A549 (cell line): ENCODE measurements at regions not wholly inside any gene's neighbourhood (a gene's known extent, or its start where the extent isn't known, plus 50 kb on each side); places are given as distances from the start of the nearest gene placed in this dataset.
"Not testable (repeated sequence)": the region's sequence is repeated elsewhere in the genome, so short reads cannot be mapped to it uniquely, and the experiment has no call there.

Experiments
- EHMT2 ChIP-seq: fragments of 200-600 bp; sonication (generic); IDR thresholded peaks from 2 replicates; pipeline ENCODE4 v1.6.1; 2016; ENCODE audit warnings: antibody characterized with exemption, low read depth, mild to moderate bottlenecking, moderate library complexity
- EP300 ChIP-seq, 2 experiments: fragments of >200 bp; sonication (Bioruptor Twin); formaldehyde crosslinking; IDR thresholded peaks; 2 replicates in 1 of 2; 3 replicates in 1 of 2; pipeline ENCODE4 v1.6.1; 2016 to 2017
- JUNB ChIP-seq: fragments of >200 bp; sonication (Bioruptor Twin); formaldehyde crosslinking; IDR thresholded peaks from 2 replicates; pipeline ENCODE4 v1.6.1; 2016
- MAFK ChIP-seq: fragments of 450-650 bp; IDR thresholded peaks from 2 replicates; pipeline ENCODE4 v1.6.1; 2014; ENCODE audit not compliant: partially characterized antibody
- POLR2A ChIP-seq: IDR thresholded peaks from 2 replicates; pipeline ENCODE4 v1.6.1; 2012; ENCODE audit warnings: mild to moderate bottlenecking, low read length
- RARB ChIP-seq: fragments of 250-450 bp; sonication (Bioruptor Pico); IDR thresholded peaks from 2 replicates; pipeline ENCODE4 v1.8.0; 2021; ENCODE audit warnings: mild to moderate bottlenecking, moderate library complexity
- RCOR1 ChIP-seq: fragments of 150-350 bp; IDR thresholded peaks from 2 replicates; pipeline ENCODE4 v1.6.1; 2014; ENCODE audit warnings: antibody characterized with exemption, low read length, low read depth
- TF ChIP-seq, protein P1 (sequence below): fragments of 150-350 bp; IDR thresholded peaks from 2 replicates; pipeline ENCODE4 v1.6.1; 2014; ENCODE audit warnings: low read depth, mild to moderate bottlenecking, low read length
- TF ChIP-seq, protein P2 (sequence below): fragments of 450-650 bp; IDR thresholded peaks from 2 replicates; pipeline ENCODE4 v1.6.1; 2014; ENCODE audit warnings: antibody characterized with exemption
- TF ChIP-seq, protein P3 (sequence below): fragments of 200-600 bp; sonication (generic); IDR thresholded peaks from 2 replicates; pipeline ENCODE4 v1.6.1; 2016; ENCODE audit warnings: antibody characterized with exemption, mild to moderate bottlenecking, moderate library complexity
- TF ChIP-seq, protein P4 (sequence below): fragments of >200 bp; sonication (Bioruptor Twin); formaldehyde crosslinking; IDR thresholded peaks from 3 replicates; pipeline ENCODE4 v1.5.1; 2016

DNA sequence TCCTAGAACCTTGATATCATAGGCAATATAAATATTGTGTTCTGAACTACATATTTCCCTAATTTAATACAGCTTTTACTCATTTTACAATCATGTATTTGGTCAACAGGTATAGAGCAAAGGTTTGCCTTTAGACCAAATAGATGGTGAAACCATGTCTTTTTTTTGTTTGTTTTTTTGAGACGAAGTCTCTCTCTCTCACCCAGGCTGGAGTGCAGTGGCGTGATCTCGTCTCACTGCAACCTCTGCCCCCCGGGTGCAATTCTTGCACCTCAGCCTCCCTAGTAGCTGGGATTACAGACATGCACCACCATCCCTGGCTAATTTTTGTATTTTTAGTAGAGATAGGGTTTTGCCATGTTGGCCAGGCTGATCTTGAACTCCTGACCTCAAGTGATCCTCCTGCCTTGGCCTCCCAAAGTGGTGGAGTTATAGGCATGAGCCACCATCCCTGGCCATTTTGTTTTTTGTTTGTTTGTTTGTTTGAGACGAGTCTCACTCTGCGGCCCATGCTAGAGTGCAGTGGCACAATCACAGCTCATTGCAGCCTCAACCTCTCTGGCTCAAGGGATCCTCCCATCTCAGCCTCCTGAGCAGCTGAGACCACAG lies 243.7 kb upstream of the FOXN3 start:
- TF ChIP-seq, protein P1, sequence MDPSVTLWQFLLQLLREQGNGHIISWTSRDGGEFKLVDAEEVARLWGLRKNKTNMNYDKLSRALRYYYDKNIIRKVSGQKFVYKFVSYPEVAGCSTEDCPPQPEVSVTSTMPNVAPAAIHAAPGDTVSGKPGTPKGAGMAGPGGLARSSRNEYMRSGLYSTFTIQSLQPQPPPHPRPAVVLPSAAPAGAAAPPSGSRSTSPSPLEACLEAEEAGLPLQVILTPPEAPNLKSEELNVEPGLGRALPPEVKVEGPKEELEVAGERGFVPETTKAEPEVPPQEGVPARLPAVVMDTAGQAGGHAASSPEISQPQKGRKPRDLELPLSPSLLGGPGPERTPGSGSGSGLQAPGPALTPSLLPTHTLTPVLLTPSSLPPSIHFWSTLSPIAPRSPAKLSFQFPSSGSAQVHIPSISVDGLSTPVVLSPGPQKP: not testable (repeated sequence)
- TF ChIP-seq, protein P2, sequence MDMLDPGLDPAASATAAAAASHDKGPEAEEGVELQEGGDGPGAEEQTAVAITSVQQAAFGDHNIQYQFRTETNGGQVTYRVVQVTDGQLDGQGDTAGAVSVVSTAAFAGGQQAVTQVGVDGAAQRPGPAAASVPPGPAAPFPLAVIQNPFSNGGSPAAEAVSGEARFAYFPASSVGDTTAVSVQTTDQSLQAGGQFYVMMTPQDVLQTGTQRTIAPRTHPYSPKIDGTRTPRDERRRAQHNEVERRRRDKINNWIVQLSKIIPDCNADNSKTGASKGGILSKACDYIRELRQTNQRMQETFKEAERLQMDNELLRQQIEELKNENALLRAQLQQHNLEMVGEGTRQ: not testable (repeated sequence)
- not testable (repeated sequence) for TF ChIP-seq EHMT2; JUNB; RCOR1; POLR2A; EP300 (IDR thresholded peaks at IDR 0.05); MAFK; RARB (CRISPR knock-in tag)
- TF ChIP-seq, protein P3, sequence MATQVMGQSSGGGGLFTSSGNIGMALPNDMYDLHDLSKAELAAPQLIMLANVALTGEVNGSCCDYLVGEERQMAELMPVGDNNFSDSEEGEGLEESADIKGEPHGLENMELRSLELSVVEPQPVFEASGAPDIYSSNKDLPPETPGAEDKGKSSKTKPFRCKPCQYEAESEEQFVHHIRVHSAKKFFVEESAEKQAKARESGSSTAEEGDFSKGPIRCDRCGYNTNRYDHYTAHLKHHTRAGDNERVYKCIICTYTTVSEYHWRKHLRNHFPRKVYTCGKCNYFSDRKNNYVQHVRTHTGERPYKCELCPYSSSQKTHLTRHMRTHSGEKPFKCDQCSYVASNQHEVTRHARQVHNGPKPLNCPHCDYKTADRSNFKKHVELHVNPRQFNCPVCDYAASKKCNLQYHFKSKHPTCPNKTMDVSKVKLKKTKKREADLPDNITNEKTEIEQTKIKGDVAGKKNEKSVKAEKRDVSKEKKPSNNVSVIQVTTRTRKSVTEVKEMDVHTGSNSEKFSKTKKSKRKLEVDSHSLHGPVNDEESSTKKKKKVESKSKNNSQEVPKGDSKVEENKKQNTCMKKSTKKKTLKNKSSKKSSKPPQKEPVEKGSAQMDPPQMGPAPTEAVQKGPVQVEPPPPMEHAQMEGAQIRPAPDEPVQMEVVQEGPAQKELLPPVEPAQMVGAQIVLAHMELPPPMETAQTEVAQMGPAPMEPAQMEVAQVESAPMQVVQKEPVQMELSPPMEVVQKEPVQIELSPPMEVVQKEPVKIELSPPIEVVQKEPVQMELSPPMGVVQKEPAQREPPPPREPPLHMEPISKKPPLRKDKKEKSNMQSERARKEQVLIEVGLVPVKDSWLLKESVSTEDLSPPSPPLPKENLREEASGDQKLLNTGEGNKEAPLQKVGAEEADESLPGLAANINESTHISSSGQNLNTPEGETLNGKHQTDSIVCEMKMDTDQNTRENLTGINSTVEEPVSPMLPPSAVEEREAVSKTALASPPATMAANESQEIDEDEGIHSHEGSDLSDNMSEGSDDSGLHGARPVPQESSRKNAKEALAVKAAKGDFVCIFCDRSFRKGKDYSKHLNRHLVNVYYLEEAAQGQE: not testable (repeated sequence)
- TF ChIP-seq, protein P4, sequence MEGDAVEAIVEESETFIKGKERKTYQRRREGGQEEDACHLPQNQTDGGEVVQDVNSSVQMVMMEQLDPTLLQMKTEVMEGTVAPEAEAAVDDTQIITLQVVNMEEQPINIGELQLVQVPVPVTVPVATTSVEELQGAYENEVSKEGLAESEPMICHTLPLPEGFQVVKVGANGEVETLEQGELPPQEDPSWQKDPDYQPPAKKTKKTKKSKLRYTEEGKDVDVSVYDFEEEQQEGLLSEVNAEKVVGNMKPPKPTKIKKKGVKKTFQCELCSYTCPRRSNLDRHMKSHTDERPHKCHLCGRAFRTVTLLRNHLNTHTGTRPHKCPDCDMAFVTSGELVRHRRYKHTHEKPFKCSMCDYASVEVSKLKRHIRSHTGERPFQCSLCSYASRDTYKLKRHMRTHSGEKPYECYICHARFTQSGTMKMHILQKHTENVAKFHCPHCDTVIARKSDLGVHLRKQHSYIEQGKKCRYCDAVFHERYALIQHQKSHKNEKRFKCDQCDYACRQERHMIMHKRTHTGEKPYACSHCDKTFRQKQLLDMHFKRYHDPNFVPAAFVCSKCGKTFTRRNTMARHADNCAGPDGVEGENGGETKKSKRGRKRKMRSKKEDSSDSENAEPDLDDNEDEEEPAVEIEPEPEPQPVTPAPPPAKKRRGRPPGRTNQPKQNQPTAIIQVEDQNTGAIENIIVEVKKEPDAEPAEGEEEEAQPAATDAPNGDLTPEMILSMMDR: not testable (repeated sequence)
